ENCODE measurements at regions not wholly inside any gene's neighbourhood (a gene's known extent, or its start where the extent isn't known, plus 50 kb on each side); places are given as distances from the start of the nearest gene placed in this dataset.
"Not testable (repeated sequence)": the region's sequence is repeated elsewhere in the genome, so short reads cannot be mapped to it uniquely, and the experiment has no call there.

GRCh38 chr7:104264285-104264684 is 56.5 kb upstream of the ORC5 start:
- Histone ChIP-seq H3K36me3 (no peaks in the 10 kb centered on the region), H3K27ac (no peak overlapping the region), H3K4me3 (no peak overlapping the region), H3K4me1 (ENCODE audit: low read depth) (no peaks in the 10 kb centered on the region), H3K27me3 (no peaks in the 10 kb centered on the region), H3K9me3 (ENCODE audit: low read depth) (no peaks in the 10 kb centered on the region)
- DNase-seq (ENCODE audit: low read depth in 1 of 2, low spot score in 1 of 2): peak in 1 of 2 donors; percentile 4
- no peak for TF ChIP-seq CTCF (IDR thresholded peaks at IDR 0.05; ENCODE audit: low read depth, low read length)

- peak in 1 of 2 donors; percentile 25 for DNase-seq (ENCODE audit: low read depth in 1 of 2, low spot score in 1 of 2)
- H3K4me3 ChIP-seq: no peak overlapping the region
- no peaks in the 10 kb centered on the region for H3K27me3 ChIP-seq
- H3K9me3 ChIP-seq (ENCODE audit: low read depth): no peaks in the 10 kb centered on the region
- peak; percentile 59 for TF ChIP-seq CTCF (IDR thresholded peaks at IDR 0.05; ENCODE audit: low read depth, low read length)
- H3K36me3 ChIP-seq: no peaks in the 10 kb centered on the region
- H3K27ac ChIP-seq: no peak overlapping the region
- H3K4me1 ChIP-seq (ENCODE audit: low read depth): no peaks in the 10 kb centered on the region
These were observed 60.0 kb upstream of the ORC5 start for GRCh38 chr7:104267701-104268368.

GRCh38 chr7:104271948-104272347 is 56.5 kb upstream of the LHFPL3 start:
- Histone ChIP-seq H3K4me1 (ENCODE audit: low read depth) (no peaks in the 10 kb centered on the region), H3K4me3 (no peak overlapping the region), H3K27me3 (no peaks in the 10 kb centered on the region), H3K36me3 (no peaks in the 10 kb centered on the region), H3K27ac (no peak overlapping the region), H3K9me3 (ENCODE audit: low read depth) (no peaks in the 10 kb centered on the region)
- no peak for DNase-seq (ENCODE audit: low read depth in 1 of 2, low spot score in 1 of 2)
- no peak for TF ChIP-seq CTCF (IDR thresholded peaks at IDR 0.05; ENCODE audit: low read depth, low read length)

- Histone ChIP-seq H3K9me3 (ENCODE audit: low read depth) (no peaks in the 10 kb centered on the region), H3K27ac (no peak overlapping the region), H3K36me3 (no peaks in the 10 kb centered on the region), H3K4me3 (no peak overlapping the region), H3K4me1 (ENCODE audit: low read depth) (no peaks in the 10 kb centered on the region), H3K27me3 (no peaks in the 10 kb centered on the region)
- peak; percentile 68 for TF ChIP-seq CTCF (IDR thresholded peaks at IDR 0.05; ENCODE audit: low read depth, low read length)
- peak; percentile 36 to 53 for DNase-seq (ENCODE audit: low read depth in 1 of 2, low spot score in 1 of 2)
These were observed 55.5 kb upstream of the LHFPL3 start for GRCh38 chr7:104272767-104273384.

GRCh38 chr7:104275900-104276299 is 52.5 kb upstream of the LHFPL3 start:
- no peaks in the 10 kb centered on the region for H3K36me3 ChIP-seq
- TF ChIP-seq CTCF (IDR thresholded peaks at IDR 0.05; ENCODE audit: low read depth, low read length): no peak
- H3K9me3 ChIP-seq (ENCODE audit: low read depth): no peaks in the 10 kb centered on the region
- DNase-seq (ENCODE audit: low read depth in 1 of 2, low spot score in 1 of 2): no peak
- no peaks in the 10 kb centered on the region for H3K27me3 ChIP-seq
- H3K27ac ChIP-seq: no peak overlapping the region
- H3K4me3 ChIP-seq: no peak overlapping the region
- H3K4me1 ChIP-seq (ENCODE audit: low read depth): no peaks in the 10 kb centered on the region

GRCh38 chr7:104276730-104277129 is 51.7 kb upstream of the LHFPL3 start:
- not testable (repeated sequence) for H3K27ac ChIP-seq; H3K9me3 ChIP-seq (ENCODE audit: low read depth); H3K4me1 ChIP-seq (ENCODE audit: low read depth); H3K4me3 ChIP-seq; H3K27me3 ChIP-seq; H3K36me3 ChIP-seq; DNase-seq (ENCODE audit: low read depth in 1 of 2, low spot score in 1 of 2)
